Prostate gland (tissue), 2 donors: ENCODE measurements at regions not wholly inside any gene's neighbourhood (a gene's known extent, or its start where the extent isn't known, plus 50 kb on each side); places are given as distances from the start of the nearest gene placed in this dataset.
"Not testable (repeated sequence)": the region's sequence is repeated elsewhere in the genome, so short reads cannot be mapped to it uniquely, and the experiment has no call there.

Source experiments
- DNase-seq: peaks from one replicate; pipeline ENCODE4 v3.0.0-alpha.2; 2019; ENCODE audit warnings: low spot score
- H3K27ac ChIP-seq, 2 donors: fragments of 200-600 bp; sonication (generic); 2 replicates each; pipeline ENCODE4 v1.5.1; 2017 to 2019
- H3K27me3 ChIP-seq: fragments of 200-600 bp; sonication (generic); replicated peaks from 2 replicates; pipeline ENCODE4 v1.5.1; 2019; ENCODE audit not compliant: insufficient read depth
- H3K36me3 ChIP-seq, 2 donors: fragments of 200-600 bp; sonication (generic); 1 replicate in 1 of 2; 2 replicates in 1 of 2; pipeline versions ENCODE4 v1.5.1 to v1.8.1; 2017 to 2019
- H3K4me1 ChIP-seq: fragments of 200-600 bp; sonication (generic); replicated peaks from 2 replicates; pipeline ENCODE4 v1.5.1; 2019
- H3K4me3 ChIP-seq, 2 donors: fragments of 200-600 bp; sonication (generic); 2 replicates each; pipeline ENCODE4 v1.5.1; 2017 to 2019
- H3K9me3 ChIP-seq: fragments of 200-600 bp; sonication (generic); 2 replicates; pipeline ENCODE4 v1.5.1; 2017
- POLR2A ChIP-seq: fragments of 450-650 bp; IDR thresholded peaks from one replicate; pipeline ENCODE4 v1.6.1; 2016; ENCODE audit warnings: antibody characterized with exemption, mild to moderate bottlenecking
- POLR2AphosphoS5 ChIP-seq: sonication (generic); formaldehyde crosslinking; IDR thresholded peaks from one replicate; pipeline ENCODE4 v1.6.1; 2017; ENCODE audit warnings: antibody characterized with exemption
- WGBS: methylation state at CpG from one replicate; pipeline ENCODE4 v1.1.5; 2018; 5-methylcytosine and 5-hydroxymethylcytosine counted together
- intact Hi-C: fragments of 100-400 bp; cut with DNase I; formaldehyde crosslinking; loops from one replicate; pipeline ENCODE4 v1.14.2; 2022
- TF ChIP-seq, protein P1 (sequence below), 4 experiments: fragments of 200-600 bp in 2 of 4; fragments of 450-650 bp in 2 of 4; sonication (generic) in 2 of 4; IDR thresholded peaks; 1 replicate in 3 of 4; 2 replicates in 1 of 4; pipeline ENCODE4 v1.5.1; 2016 to 2019; ENCODE audit warnings: antibody characterized with exemption in 4 of 4, mild to moderate bottlenecking in 2 of 4, moderate library complexity in 2 of 4

DNA sequence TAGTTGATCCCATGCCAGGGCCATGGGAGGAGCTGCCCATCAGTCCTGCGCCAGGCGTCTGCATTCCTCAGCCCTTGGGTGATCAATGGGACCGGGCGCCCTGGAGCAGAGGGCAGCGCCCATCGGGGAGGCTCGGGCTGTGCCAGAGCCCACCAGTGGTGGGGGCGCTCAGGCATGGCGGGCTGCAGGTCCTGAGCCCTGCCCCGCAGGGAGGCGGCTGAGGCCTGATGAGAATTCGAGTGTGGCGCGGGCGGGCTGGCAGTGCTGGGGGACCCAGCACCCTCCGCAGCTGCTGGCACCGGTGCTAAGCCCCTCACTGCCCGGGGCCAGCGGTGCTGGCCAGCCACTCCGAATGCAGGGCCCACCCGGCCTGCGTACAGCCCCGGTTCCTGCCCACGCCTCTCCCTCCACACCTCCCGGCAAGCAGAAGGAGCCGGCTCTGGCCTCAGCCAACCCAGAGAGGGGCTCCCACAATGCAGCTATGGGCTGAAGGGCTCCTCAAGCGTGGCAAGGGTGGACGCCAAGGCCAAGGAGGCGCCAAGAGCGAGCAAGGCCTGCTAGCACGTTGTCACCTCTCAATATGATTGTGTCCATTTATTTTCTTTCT, 238.1 kb upstream of the OLFM3 start:
- no peaks in the 10 kb centered on the region for H3K27me3 ChIP-seq
- TF ChIP-seq POLR2A (no peak), POLR2AphosphoS5 (no peak)
- TF ChIP-seq, protein P1, sequence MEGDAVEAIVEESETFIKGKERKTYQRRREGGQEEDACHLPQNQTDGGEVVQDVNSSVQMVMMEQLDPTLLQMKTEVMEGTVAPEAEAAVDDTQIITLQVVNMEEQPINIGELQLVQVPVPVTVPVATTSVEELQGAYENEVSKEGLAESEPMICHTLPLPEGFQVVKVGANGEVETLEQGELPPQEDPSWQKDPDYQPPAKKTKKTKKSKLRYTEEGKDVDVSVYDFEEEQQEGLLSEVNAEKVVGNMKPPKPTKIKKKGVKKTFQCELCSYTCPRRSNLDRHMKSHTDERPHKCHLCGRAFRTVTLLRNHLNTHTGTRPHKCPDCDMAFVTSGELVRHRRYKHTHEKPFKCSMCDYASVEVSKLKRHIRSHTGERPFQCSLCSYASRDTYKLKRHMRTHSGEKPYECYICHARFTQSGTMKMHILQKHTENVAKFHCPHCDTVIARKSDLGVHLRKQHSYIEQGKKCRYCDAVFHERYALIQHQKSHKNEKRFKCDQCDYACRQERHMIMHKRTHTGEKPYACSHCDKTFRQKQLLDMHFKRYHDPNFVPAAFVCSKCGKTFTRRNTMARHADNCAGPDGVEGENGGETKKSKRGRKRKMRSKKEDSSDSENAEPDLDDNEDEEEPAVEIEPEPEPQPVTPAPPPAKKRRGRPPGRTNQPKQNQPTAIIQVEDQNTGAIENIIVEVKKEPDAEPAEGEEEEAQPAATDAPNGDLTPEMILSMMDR (IDR thresholded peaks at IDR 0.05), result no peak
- 94% methylated on average over 28 of the region's 31 CpGs for WGBS
- intact Hi-C loops, result no loop called here
- H3K9me3 ChIP-seq, result no peaks in the 10 kb centered on the region
- H3K4me3 ChIP-seq, result no peak overlapping the region
- H3K27ac ChIP-seq, result no peak overlapping the region
- H3K4me1 ChIP-seq, result no peaks in the 10 kb centered on the region
- DNase-seq, result no peak
- H3K36me3 ChIP-seq, result no peaks in the 10 kb centered on the region

DNA sequence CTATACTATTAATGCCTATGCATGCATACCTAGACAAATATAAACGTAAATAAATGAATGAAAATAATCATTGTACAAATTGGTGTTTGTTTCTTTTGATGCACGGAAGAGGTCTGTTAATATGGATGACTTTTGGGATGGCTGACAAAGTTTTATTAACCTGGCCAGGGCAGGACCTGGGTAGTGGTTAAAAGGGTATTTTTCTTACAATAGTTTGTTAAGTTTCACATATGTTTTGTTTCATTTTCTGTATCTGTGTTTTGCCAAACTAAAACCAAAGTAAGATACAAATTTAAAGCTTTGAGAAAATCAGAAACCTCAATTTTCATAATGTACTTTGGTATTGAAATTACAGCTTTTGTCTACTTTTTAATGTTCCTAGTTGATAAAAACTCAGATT, 222.7 kb upstream of the OLFM3 start:
- no peak overlapping the region for H3K27ac ChIP-seq
- 76% methylated on average over 2 of the region's 2 CpGs for WGBS
- H3K4me3 ChIP-seq, result no peak overlapping the region
- DNase-seq, result no peak
- no peaks in the 10 kb centered on the region for H3K9me3 ChIP-seq
- no peaks in the 10 kb centered on the region for H3K27me3 ChIP-seq
- TF ChIP-seq, protein P1 (IDR thresholded peaks at IDR 0.05), result no peak
- TF ChIP-seq POLR2A (no peak), POLR2AphosphoS5 (no peak)
- H3K36me3 ChIP-seq, result no peaks in the 10 kb centered on the region
- intact Hi-C loops, result no loop called here
- no peaks in the 10 kb centered on the region for H3K4me1 ChIP-seq

DNA sequence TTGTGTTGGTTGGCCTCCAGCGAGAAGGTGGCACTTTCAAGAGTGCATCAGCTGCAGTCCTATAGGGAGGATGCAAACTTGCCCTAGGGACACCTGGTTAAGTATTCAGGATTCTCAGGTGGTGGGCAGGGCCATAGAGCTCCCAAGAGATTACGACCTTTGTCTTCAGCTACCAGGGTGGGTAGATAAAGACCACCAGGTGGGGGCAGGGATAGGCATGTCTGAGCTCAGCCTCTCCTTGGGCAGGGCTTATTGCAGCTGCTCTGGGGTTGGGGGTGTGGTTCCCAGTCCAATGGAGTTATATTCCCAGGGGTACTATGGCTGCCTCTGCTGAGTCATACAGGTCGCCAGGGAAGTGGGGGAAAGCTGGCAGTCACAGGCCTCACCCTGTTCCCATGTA, 214.2 kb upstream of the OLFM3 start:
- H3K4me1 ChIP-seq, H3K4me3 ChIP-seq, DNase-seq, H3K27ac ChIP-seq, intact Hi-C loops, H3K9me3 ChIP-seq, H3K27me3 ChIP-seq, H3K36me3 ChIP-seq: not testable (repeated sequence)
- 83% methylated on average over 2 of the region's 3 CpGs for WGBS

DNA sequence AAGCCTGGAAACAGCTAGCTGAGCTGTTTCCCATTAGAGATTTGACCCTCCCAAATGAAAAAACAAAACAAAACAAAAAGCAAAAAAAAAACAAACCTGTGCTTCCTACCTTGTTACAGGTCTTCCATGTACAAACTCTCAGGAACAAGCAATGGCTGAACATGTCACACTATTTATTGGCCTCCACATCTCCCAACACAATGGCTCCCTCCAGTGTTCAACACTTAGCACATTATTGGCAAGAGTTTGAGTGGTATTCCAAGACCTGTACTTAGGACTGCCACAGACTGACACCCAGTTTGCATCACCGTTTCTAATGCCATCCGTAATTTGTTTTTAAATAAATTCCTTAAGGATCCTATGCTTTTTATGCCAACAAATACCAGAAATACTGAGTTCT, 195.0 kb upstream of the OLFM3 start:
- no peaks in the 10 kb centered on the region for H3K9me3 ChIP-seq
- TF ChIP-seq, protein P1 (IDR thresholded peaks at IDR 0.05), result peak in 2 of 4 experiments; percentile 22 to 56
- TF ChIP-seq POLR2A, result no peak
- no peak overlapping the region for H3K27ac ChIP-seq
- no peak overlapping the region for H3K4me3 ChIP-seq
- intact Hi-C loops, result no loop called here
- no peaks in the 10 kb centered on the region for H3K27me3 ChIP-seq
- no peaks in the 10 kb centered on the region for H3K36me3 ChIP-seq
- 35% methylated on average over 2 of the region's 2 CpGs for WGBS
- H3K4me1 ChIP-seq, result no peaks in the 10 kb centered on the region
- DNase-seq, result no peak

DNA sequence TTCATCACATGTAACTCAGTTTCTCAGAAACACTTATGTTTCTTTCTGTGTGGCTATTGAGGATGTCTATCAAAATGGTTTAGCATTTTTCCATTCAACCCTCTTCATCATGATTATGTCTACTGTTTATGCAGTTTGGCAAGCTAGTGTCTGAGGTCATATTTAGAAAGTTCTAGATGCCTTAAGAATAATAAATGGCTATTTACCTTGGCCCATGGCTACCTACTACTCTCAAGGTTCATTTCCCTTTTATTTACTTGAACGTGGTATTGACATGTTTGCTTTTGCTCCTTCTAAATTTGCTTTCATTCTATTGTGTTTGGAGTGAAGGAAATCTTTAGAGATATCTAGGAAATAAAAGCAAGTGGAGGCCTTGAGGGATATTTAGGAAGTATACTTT, 193.7 kb upstream of the OLFM3 start:
- TF ChIP-seq, protein P1 (IDR thresholded peaks at IDR 0.05), result no peak
- TF ChIP-seq POLR2A, result no peak
- TF ChIP-seq POLR2AphosphoS5, result no peak
- H3K36me3 ChIP-seq, result no peaks in the 10 kb centered on the region
- intact Hi-C loops, result no loop called here

More for the DNA sequence above, 193.7 kb upstream of the OLFM3 start:
- Histone ChIP-seq H3K27ac (no peak overlapping the region), H3K4me1 (no peaks in the 10 kb centered on the region), H3K9me3 (no peaks in the 10 kb centered on the region), H3K4me3 (no peak overlapping the region), H3K27me3 (no peaks in the 10 kb centered on the region)
- 15% methylated on average over 1 of the region's 1 CpG for WGBS
- no peak for DNase-seq
